ENCODE measurements at regions not wholly inside any gene's neighbourhood (a gene's known extent, or its start where the extent isn't known, plus 50 kb on each side); places are given as distances from the start of the nearest gene placed in this dataset.
"Not testable (repeated sequence)": the region's sequence is repeated elsewhere in the genome, so short reads cannot be mapped to it uniquely, and the experiment has no call there.

- Histone ChIP-seq H3K27ac (no peak overlapping the region), H3K36me3 (no peaks in the 10 kb centered on the region), H3K4me1 (ENCODE audit: control insufficient read depth in 1 of 2, low read depth in 2 of 2) (no peaks in the 10 kb centered on the region), H3K27me3 (replicated peaks; ENCODE audit: insufficient read depth) (no peaks in the 10 kb centered on the region), H3K4me3 (no peak overlapping the region), H3K9me3 (no peaks in the 10 kb centered on the region)
- no peak for DNase-seq (ENCODE audit: low spot score)
- ATAC-seq (ENCODE audit: insufficient number of reproducible peaks, low FRiP score, low read depth): no peak
- TF ChIP-seq, protein P1, sequence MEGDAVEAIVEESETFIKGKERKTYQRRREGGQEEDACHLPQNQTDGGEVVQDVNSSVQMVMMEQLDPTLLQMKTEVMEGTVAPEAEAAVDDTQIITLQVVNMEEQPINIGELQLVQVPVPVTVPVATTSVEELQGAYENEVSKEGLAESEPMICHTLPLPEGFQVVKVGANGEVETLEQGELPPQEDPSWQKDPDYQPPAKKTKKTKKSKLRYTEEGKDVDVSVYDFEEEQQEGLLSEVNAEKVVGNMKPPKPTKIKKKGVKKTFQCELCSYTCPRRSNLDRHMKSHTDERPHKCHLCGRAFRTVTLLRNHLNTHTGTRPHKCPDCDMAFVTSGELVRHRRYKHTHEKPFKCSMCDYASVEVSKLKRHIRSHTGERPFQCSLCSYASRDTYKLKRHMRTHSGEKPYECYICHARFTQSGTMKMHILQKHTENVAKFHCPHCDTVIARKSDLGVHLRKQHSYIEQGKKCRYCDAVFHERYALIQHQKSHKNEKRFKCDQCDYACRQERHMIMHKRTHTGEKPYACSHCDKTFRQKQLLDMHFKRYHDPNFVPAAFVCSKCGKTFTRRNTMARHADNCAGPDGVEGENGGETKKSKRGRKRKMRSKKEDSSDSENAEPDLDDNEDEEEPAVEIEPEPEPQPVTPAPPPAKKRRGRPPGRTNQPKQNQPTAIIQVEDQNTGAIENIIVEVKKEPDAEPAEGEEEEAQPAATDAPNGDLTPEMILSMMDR (IDR thresholded peaks at IDR 0.05): no peak
These were observed 433.3 kb downstream of the TOX3 start for GRCh38 chr16:52113533-52114183.

GRCh38 chr16:52104993-52105392 is 441.9 kb downstream of the TOX3 start:
- ATAC-seq (ENCODE audit: insufficient number of reproducible peaks, low FRiP score, low read depth); H3K27ac ChIP-seq; H3K4me3 ChIP-seq; DNase-seq (ENCODE audit: low spot score); H3K36me3 ChIP-seq; H3K27me3 ChIP-seq (replicated peaks; ENCODE audit: insufficient read depth); H3K9me3 ChIP-seq; H3K4me1 ChIP-seq (ENCODE audit: control insufficient read depth in 1 of 2, low read depth in 2 of 2): not testable (repeated sequence)

- H3K9me3 ChIP-seq: no peaks in the 10 kb centered on the region
- H3K27ac ChIP-seq: no peak overlapping the region
- H3K36me3 ChIP-seq: no peaks in the 10 kb centered on the region
- TF ChIP-seq, protein P1 (IDR thresholded peaks at IDR 0.05): no peak
- H3K27me3 ChIP-seq (replicated peaks; ENCODE audit: insufficient read depth): no peaks in the 10 kb centered on the region
- DNase-seq (ENCODE audit: low spot score) (no peak), ATAC-seq (ENCODE audit: insufficient number of reproducible peaks, low FRiP score, low read depth) (no peak)
- no peaks in the 10 kb centered on the region for H3K4me1 ChIP-seq (ENCODE audit: control insufficient read depth in 1 of 2, low read depth in 2 of 2)
- no peak overlapping the region for H3K4me3 ChIP-seq
These were observed 443.2 kb downstream of the TOX3 start for GRCh38 chr16:52103791-52104190.

DNA sequence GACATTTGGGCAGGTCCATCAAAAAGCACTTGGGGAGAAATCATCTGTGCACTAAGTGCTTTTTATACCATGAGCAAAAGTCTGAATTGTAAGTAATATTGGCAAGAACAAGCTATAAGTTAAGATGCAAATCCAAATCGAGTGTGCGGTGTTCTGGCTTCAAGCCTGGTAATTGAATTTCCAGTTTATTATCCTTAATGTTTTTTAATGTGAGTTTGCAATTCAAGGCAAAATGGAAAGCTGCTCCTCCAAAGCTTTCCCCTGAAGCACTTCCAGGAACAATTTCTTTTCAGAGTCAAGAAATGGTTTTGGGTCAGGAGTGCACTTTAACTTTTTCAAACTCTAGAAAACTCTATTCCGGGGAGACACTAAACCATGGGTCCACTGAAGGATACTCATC is 445.7 kb downstream of the TOX3 start:
- TF ChIP-seq, protein P1 (IDR thresholded peaks at IDR 0.05): no peak
- H3K27me3 ChIP-seq (replicated peaks; ENCODE audit: insufficient read depth): no peaks in the 10 kb centered on the region
- no peaks in the 10 kb centered on the region for H3K4me1 ChIP-seq (ENCODE audit: control insufficient read depth in 1 of 2, low read depth in 2 of 2)
- H3K9me3 ChIP-seq: no peaks in the 10 kb centered on the region
- ATAC-seq (ENCODE audit: insufficient number of reproducible peaks, low FRiP score, low read depth) (no peak), DNase-seq (ENCODE audit: low spot score) (no peak)
- H3K27ac ChIP-seq: no peak overlapping the region
- H3K4me3 ChIP-seq: no peak overlapping the region
- H3K36me3 ChIP-seq: no peaks in the 10 kb centered on the region

- Histone ChIP-seq H3K9me3 (no peaks in the 10 kb centered on the region), H3K36me3 (no peaks in the 10 kb centered on the region), H3K4me1 (ENCODE audit: control insufficient read depth in 1 of 2, low read depth in 2 of 2) (no peaks in the 10 kb centered on the region), H3K27ac (no peak overlapping the region), H3K27me3 (replicated peaks; ENCODE audit: insufficient read depth) (no peaks in the 10 kb centered on the region), H3K4me3 (no peak overlapping the region)
- TF ChIP-seq, protein P1 (IDR thresholded peaks at IDR 0.05): no peak
- DNase-seq (ENCODE audit: low spot score) (no peak), ATAC-seq (ENCODE audit: insufficient number of reproducible peaks, low FRiP score, low read depth) (no peak)
These were observed 447.6 kb downstream of the TOX3 start for GRCh38 chr16:52099382-52099781.

GRCh38 chr16:52095471-52095870 is 451.5 kb downstream of the TOX3 start:
- no peaks in the 10 kb centered on the region for H3K27me3 ChIP-seq (replicated peaks; ENCODE audit: insufficient read depth)
- H3K4me1 ChIP-seq (ENCODE audit: control insufficient read depth in 1 of 2, low read depth in 2 of 2): no peaks in the 10 kb centered on the region
- DNase-seq (ENCODE audit: low spot score) (no peak), ATAC-seq (ENCODE audit: insufficient number of reproducible peaks, low FRiP score, low read depth) (no peak)
- H3K27ac ChIP-seq: no peak overlapping the region
- no peaks in the 10 kb centered on the region for H3K9me3 ChIP-seq
- TF ChIP-seq, protein P1 (IDR thresholded peaks at IDR 0.05): no peak
- H3K36me3 ChIP-seq: no peaks in the 10 kb centered on the region
- H3K4me3 ChIP-seq: no peak overlapping the region

Data from thoracic aorta (tissue), 2 donors.